GM19372 (cell line): ENCODE measurements at regions not wholly inside any gene's neighbourhood (a gene's known extent, or its start where the extent isn't known, plus 50 kb on each side); places are given as distances from the start of the nearest gene placed in this dataset.
"Not testable (repeated sequence)": the region's sequence is repeated elsewhere in the genome, so short reads cannot be mapped to it uniquely, and the experiment has no call there.

ENCODE experiments used
- ATAC-seq: cut with Tn5 transposase; IDR thresholded peaks from one replicate; pipeline ENCODE4 v1.9.1; 2021; ENCODE audit warnings: mild to moderate bottlenecking, low read depth, moderate library complexity; ENCODE audit not compliant: unreplicated experiment

GRCh38 chr2:226487573-226487972 is 312.0 kb downstream of the IRS1 start:
- no peak for ATAC-seq

- no peak for ATAC-seq
These were observed 315.6 kb downstream of the IRS1 start for GRCh38 chr2:226483745-226484619.

DNA sequence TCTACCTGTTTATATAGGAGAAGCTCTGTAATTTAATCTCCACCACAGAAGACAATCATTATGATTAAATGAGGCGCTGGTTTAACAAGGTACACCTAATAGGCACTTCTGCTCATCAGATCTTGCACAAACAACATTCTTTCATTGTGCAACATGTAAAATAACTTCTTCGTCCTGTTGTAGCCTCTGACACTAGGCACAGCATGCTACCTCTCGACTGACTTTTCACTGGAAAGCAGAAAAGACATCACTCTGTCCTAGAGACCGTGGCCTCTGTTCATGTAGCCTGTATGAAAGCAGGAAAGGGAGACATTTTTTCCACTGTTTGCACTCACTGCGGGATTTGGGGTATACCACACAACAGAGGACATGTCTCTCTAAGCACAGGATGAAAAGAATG is 316.5 kb downstream of the IRS1 start:
- ATAC-seq: no peak

DNA sequence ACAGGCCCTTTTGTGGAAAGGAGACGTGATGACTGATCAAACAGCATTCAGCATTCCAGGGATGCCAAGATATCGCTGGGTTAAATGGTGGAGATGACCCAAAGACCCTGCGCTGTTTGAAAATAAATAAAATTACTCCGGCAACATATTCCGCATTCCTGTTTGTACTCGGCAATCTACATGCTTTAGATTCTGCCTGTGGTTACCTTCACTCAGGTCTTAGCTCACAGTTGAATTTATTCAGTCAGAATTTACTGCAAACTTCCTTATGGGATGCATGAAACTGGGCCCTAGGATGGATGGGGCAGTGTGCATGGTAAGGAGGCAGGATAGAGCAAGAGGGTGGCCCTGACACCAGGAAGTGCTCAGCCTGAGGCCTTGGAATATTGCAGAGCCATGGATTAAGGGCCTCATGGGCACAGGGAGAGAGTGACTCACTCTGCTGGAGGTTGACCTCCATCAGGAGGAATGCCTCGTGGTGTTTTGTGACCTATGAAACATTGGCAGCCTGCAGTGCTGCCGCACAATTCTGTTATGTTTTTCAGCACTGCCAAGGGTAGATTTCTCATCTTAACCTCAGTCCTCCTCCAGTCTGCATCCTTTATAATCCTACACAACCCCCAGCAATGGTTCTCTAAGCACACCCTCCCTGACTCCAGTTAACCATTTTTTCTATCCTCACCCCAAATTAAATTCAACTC is 321.4 kb downstream of the IRS1 start:
- ATAC-seq: no peak

- no peak for ATAC-seq
These were observed 322.2 kb downstream of the IRS1 start for GRCh38 chr2:226477221-226478108.

GRCh38 chr2:226475650-226476049 is 324.0 kb downstream of the IRS1 start:
- no peak for ATAC-seq

DNA sequence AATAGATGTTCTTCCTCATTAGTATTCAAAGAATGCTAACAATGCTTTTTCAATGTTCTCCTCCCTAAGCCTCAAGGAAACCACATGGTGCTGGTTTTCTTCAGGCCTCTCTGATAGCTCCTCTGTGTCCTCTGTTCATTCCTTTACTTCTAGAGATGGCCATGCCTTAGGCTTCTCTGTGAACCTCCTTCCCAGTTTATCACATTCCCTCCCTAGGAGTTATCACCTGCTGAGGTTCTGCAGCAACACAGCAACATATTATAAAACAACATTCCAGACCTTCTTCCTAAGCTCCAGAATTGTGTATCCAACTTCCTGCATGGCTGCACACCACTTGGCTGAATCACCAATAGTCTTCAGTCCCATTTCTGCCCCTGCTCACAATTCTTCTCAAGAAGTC is 325.5 kb downstream of the IRS1 start:
- no peak for ATAC-seq

DNA sequence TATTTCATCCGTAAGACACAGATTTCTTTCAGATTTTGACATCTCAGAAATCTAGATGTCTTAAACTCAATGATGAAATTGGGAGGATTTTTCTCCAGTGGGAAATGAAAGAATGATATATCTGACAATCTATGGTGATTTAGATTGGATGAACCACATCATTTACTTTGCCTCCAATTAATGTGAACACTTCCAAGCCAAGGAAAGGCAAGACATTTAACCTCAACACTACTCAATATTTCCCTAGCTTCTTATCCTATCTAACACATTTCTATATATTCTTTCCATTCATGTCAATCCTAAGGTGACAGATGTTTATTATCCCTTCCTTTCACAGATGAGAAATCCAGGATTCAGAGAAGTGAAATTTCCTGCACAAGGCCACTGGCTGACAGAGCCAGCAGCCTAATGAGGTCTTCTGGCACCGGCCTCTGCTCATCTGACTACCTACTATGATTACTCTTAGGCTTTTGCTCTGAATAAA is 327.6 kb downstream of the IRS1 start:
- ATAC-seq: no peak

DNA sequence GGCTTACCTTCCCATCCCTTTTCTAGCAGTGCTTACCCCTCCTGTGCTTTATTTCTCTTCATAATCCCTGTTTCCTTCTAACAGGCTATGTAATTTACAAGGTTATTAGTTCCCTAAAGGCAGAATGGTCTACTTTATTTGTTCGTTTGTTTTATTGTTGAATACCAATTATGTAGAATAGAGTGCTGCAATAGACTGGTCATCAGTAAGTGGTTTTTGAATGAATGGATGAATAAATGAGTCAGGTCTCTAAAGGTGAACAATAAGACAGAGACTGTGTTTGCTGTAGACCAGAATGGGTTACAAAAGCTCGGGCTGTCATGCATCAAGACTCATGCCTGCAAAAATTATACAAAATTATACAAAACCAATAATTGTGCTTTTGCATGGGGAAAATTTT is 332.0 kb downstream of the IRS1 start:
- no peak for ATAC-seq

- ATAC-seq: no peak
These were observed 332.4 kb downstream of the IRS1 start for GRCh38 chr2:226467221-226467620.

GRCh38 chr2:226466589-226466988 is 333.0 kb downstream of the IRS1 start:
- ATAC-seq: no peak

- ATAC-seq: no peak
These were observed 333.5 kb downstream of the IRS1 start for GRCh38 chr2:226466124-226466523.

- ATAC-seq: no peak
These were observed 335.2 kb downstream of the IRS1 start for GRCh38 chr2:226464380-226464779.

- ATAC-seq: no peak
These were observed 336.5 kb downstream of the IRS1 start for GRCh38 chr2:226463154-226463553.

DNA sequence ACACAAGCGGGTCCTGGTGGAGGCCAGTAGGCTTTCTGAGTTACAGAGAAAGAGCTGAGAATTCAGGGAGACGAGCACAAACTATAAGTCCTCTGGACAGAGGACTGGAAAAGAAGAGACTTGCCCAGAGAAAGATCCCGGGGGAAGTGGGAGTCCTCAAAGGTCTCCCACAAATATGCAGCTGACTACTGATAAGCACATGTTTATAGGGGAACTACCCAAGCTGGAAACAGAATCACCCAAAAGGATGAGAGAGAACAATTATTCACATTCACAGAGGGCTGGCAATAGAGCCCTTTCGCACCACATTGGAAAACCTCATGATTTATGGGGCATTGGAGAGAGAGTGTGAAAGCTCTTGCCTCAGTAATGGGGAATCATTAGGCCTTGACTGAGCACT is 337.6 kb downstream of the IRS1 start:
- no peak for ATAC-seq

GRCh38 chr2:226456144-226456543 is 343.5 kb downstream of the IRS1 start:
- not testable (repeated sequence) for ATAC-seq

DNA sequence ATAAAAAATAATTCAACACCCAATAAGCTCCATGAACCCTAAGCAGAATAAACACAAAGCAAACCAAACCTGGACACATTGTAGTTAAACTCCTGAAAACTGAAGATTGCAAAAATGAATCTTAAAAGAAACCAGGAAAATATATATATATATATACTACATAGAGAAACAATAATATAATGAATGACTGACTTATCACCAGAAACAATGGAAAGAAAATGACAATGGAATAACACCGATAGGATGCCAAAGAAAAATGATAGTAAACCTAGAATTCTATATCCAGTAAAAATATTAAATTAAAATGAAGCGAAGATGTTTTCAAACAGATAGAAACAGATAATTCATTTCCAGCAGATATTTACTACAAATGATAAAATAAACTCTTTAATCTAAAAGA is 346.9 kb downstream of the IRS1 start:
- no peak for ATAC-seq

DNA sequence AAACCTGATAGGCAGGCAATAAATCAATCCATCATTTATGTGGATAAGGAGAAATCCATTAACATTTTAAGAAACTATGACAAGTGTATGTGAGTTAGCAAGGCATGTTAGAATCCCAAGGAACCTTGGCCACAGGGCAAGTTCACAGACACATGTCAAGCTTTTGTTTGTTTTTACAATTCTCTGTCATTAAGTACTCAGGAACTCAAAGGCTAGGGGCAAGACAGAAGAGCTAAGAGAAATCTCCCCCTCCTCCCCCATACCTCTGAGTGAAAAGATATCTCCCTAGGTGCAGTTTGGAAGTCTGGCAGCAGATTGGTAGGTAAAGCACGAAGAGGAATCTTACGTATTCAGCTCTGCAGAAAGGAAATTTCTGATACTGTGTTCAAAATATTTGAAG is 348.1 kb downstream of the IRS1 start:
- no peak for ATAC-seq

GRCh38 chr2:226450141-226450540 is 349.5 kb downstream of the IRS1 start:
- ATAC-seq: no peak

GRCh38 chr2:226447338-226448300 is 352.0 kb downstream of the IRS1 start:
- no peak for ATAC-seq
